CD4-positive, alpha-beta T cell treated with Interleukin-12 subunit alpha and Interleukin-12 subunit beta, for 1 hour (primary cell): ENCODE measurements at regions not wholly inside any gene's neighbourhood (a gene's known extent, or its start where the extent isn't known, plus 50 kb on each side); places are given as distances from the start of the nearest gene placed in this dataset.

Source experiments
- DNase-seq: peaks from one replicate; pipeline ENCODE4 v3.0.0-alpha.2; 2020

DNA sequence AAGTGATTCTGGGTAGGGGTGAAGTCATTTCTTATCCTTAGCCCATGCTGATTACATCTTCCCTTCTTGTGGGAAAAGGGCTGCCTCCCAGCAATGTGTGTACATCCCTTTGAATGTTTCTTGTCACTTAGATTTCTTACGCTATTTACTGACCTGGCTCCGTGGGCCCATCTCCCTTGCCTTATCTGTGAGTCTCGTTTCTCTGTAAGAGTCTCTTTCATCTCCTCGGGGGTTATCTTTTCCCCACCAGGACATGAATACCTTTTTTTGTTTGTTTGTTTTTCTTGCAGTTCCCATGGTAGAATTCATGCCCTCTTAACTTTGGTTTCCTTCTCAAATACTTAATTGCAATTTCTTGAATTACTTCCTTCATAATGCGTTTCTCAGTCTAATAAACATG is 107.7 kb downstream of the BAMBI start:
- DNase-seq, result no peak

DNA sequence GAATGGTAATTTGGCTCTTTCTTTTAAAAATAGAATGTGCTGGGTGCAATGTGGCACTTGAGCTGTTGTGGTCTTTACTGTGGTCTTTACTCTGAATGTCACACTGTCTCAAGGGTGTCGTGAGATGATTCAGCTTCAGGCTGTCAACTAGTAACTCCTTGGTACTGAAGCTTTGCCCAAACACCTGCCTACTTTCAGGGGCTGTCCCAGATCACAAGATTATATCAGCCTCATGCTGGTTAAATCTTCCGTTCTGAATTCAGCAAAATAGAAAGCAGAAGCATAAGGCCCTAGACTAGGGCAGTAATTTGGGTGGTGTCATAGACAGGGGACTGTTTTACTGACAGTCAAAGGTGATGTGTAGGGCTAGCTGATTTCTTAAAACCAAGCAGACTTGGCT is 110.9 kb downstream of the BAMBI start:
- no peak for DNase-seq

GRCh38 chr10:28788762-28789161 is 111.4 kb downstream of the BAMBI start:
- DNase-seq, result no peak

GRCh38 chr10:28790146-28790545 is 112.8 kb downstream of the BAMBI start:
- DNase-seq, result no peak

- no peak for DNase-seq
Measured at GRCh38 chr10:28793482-28793881, 116.2 kb downstream of the BAMBI start.

DNA sequence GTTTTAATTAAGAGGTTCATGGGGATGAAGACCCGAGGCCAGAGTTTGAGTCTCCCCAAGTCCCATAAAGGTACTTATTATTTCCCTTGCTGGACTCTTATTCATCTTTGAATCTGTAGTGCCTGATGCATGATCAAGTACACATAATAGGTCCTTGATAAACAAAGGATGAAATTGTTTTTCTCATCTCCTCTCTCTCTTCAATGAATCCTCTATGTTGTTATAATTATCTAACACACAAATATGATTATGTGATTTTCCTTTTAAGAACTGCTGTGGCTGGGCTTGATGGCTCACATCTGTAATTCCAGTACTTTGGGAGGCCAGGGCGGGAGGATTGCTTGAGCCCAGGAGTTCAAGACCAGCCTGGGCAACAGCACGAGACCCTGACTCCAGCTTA is 117.7 kb downstream of the BAMBI start:
- DNase-seq, result no peak

- no peak for DNase-seq
Measured at GRCh38 chr10:28796606-28797512, 119.5 kb downstream of the BAMBI start.

GRCh38 chr10:28797904-28798371 is 120.6 kb downstream of the BAMBI start:
- no peak for DNase-seq

- no peak for DNase-seq
Measured at GRCh38 chr10:28798428-28798955, 121.2 kb downstream of the BAMBI start.

DNA sequence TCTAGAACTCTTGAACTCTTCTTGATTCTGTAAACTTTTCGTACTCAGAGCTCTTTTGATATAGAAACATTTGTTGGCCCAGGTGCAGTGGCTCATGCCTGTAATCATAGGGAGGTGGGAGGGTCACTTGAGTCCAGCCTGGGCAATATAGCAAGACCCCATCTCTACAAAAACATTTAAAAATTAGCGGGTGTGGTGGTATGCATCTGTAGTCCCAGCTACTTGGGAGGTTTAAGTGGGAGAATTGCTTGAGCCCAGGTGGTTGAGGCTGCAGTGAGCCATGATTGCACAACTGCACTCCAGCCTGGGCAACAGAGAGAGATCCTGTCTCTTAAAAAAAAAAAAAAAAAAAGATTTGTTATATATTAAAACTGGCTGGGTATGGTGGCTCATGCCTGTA is 121.6 kb downstream of the BAMBI start:
- DNase-seq, result no peak

DNA sequence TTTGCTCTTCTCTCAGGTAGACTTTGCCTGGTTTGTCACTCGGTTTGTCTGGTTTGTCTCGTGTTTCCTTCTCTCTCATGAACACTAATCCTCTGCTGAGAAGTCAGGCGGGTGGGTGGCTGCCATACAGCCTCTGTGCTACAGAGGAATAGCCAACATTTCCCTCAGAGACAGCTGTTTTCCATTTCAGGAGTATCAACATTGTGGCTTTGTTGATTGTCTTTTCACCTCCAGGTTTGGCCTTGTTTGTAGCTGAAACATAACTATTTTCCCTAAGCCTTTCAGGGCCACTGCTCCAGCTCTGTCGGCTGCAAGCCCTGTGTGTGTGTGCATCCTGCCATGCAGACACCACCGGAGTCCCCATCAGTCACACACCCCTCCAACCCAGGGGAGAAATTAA is 122.8 kb downstream of the BAMBI start:
- no peak for DNase-seq

- no peak for DNase-seq
Measured at GRCh38 chr10:28801247-28801646, 123.9 kb downstream of the BAMBI start.

DNA sequence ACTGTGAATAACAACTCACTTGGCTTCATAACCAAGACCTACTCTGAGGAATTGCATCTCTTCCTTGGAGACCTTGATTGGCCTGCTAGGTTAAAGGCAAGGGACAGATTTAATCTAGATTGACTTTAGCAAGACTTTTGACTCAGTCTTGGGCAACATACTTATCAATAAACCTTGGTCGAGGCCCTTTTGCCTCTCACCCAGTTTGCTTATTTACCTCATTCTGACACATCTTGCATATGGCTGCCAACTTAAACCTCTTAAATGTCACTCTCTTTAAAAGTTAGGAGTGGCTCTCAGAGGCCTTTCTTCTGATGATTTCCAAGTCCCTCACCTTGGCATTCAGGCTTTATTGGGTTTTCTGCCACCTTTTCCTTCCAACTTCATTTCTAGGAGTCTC is 124.5 kb downstream of the BAMBI start:
- no peak for DNase-seq

DNA sequence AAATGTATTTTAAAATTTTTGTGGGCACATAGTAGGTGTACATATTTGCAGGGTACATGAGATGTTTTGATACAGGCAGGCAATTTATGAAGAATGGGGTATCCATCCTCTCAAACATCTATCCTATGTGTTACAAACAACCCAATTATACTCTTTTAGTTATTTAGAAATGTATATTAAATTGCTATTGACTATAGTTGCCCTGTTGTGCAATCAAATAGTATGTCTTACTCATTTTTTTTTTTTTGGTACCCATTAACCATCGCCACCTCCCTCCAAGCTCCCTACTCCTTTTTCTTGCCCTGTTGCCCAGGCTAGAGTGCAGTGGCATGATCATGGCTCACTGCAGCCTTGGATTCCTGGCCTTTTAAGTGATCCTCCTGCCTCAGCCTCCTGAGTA is 128.1 kb downstream of the BAMBI start:
- DNase-seq, result no peak

DNA sequence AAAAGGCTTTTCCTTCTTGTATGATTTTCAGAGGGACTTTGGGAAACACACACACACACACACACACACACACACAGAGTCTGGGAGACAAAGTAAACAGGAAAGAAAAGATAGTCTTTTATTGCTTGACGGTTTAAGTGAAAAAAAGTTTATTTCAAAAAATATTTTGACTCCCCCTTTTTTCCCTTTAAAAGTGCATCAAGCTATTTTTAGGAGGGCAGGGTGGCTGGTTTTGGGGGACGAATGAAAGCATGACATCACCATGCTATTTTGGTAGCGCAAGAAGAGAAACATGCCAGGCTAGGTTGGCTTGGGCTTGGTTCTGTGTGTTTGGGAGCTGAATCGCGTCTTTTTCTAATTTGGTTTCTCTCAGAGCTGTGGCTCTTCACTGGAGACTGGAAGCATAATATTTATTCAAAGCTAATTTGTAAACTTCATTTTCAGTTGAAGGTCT is 129.2 kb downstream of the BAMBI start:
- no peak for DNase-seq

GRCh38 chr10:28806951-28807759 is 129.8 kb downstream of the BAMBI start:
- DNase-seq, result no peak

GRCh38 chr10:28807760-28808613 is 130.7 kb downstream of the BAMBI start:
- DNase-seq, result no peak

GRCh38 chr10:28808693-28809092 is 131.4 kb downstream of the BAMBI start:
- DNase-seq, result no peak

DNA sequence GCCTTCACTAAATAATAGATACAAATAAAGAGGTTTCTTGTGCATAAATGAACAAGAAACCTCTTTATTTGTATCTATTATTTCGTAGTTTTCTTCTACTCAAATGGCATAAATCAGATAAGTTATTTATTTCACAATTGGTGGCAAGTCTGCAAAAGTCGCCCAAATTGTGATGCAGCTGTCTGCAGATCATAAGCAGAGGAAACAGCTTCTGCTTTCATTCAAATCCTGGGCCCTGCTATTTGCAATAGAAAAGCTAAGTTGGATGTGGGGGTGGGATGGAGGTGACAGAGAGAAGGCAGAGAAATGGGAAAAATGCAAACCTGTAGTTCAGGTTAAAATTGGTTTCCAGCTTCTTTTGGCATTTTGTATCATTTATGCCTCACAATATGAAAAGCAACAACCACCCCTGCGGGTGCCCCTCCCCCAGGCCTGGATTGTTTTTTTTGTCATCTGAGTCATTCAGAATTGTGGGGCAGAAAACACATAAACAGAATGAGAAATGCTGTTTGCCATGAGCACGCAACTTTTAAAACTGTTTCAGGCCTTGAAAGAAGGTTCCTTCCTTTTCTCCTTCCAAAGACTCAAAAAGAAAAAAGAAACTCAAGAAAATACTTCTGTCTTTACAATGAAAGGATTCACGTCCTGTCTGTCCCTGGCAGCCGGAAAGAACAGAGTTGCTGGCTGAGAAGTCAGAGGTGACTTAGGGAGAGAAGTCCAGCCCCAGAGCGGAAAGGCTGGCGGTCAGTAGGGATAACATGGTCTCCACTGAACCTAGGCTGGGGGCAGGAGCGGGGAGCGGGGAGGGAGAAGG is 132.9 kb downstream of the BAMBI start:
- DNase-seq, result no peak

DNA sequence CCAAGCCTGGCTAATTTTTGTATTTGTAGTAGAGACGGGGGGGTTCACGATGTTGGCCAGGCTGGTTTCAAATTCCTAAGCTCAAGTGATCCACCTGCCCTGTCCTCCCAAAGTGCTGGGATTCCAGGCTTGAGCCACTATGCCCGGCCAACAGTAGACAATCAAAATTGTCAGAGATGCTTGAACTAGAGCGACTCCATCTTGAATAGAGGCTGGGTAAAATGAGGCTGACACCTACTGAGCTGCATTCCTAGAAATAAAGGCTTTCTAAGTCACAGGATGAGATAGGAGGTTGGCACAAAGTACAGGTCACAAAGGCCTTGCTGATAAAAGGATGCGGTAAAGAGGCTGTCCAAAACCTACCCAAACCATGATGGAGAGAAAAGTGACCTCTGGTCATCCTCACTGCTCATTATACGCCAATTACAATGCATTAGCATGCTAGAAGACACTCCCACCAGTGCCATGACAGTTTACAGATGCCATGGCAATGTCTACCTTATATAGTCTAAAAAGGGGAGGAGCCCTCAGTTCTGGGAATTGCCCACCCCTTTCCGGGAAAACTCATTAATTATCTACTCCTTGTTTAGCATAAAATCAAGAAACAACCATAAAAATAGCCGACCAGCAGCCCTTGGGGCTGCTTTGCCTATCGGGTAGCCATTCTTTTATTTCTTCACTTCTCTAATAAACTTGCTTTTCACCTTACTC is 134.5 kb downstream of the BAMBI start:
- no peak for DNase-seq
